Osteocyte (in vitro differentiated cells): ENCODE measurements at regions not wholly inside any gene's neighbourhood (a gene's known extent, or its start where the extent isn't known, plus 50 kb on each side); places are given as distances from the start of the nearest gene placed in this dataset.

ENCODE experiments used
- DNase-seq: peaks from one replicate; pipeline ENCODE4 v3.0.0; 2021; ENCODE audit warnings: mixed read lengths; ENCODE audit not compliant: unreplicated experiment; ENCODE audit errors: extremely low spot score
- H3K27ac Mint-ChIP-seq: one replicate; pipeline ENCODE4 v1.8.0; 2021; ENCODE audit warnings: mild to moderate bottlenecking, mixed read lengths; ENCODE audit not compliant: unreplicated experiment
- H3K27me3 Mint-ChIP-seq: one replicate; pipeline ENCODE4 v1.8.0; 2021; ENCODE audit warnings: mixed read lengths; ENCODE audit not compliant: unreplicated experiment
- H3K36me3 Mint-ChIP-seq: one replicate; pipeline ENCODE4 v1.8.0; 2021; ENCODE audit warnings: mixed read lengths; ENCODE audit not compliant: unreplicated experiment
- H3K4me1 Mint-ChIP-seq: one replicate; pipeline ENCODE4 v1.8.0; 2021; ENCODE audit warnings: mixed read lengths; ENCODE audit not compliant: unreplicated experiment
- H3K4me3 Mint-ChIP-seq: one replicate; pipeline ENCODE4 v1.8.0; 2021; ENCODE audit warnings: mild to moderate bottlenecking, moderate library complexity, mixed read lengths; ENCODE audit not compliant: unreplicated experiment
- H3K9me3 Mint-ChIP-seq: one replicate; pipeline ENCODE4 v1.8.0; 2021; ENCODE audit warnings: mixed read lengths; ENCODE audit not compliant: unreplicated experiment
- CTCF ChIP-seq: fragments of 200-600 bp; sonication (generic); IDR thresholded peaks from 2 replicates; pipeline ENCODE4 v1.5.0; 2021; ENCODE audit warnings: antibody characterized with exemption, mild to moderate bottlenecking, moderate library complexity

GRCh38 chr2:221042926-221043325 is 529.2 kb downstream of the EPHA4 start:
- Mint-ChIP-seq H3K4me1 (no peaks in the 10 kb centered on the region), H3K27ac (no peak overlapping the region), H3K9me3 (peaks cover 3% of the 10 kb centered on the region), H3K4me3 (no peak overlapping the region), H3K36me3 (no peaks in the 10 kb centered on the region), H3K27me3 (no peaks in the 10 kb centered on the region)
- DNase-seq = no peak
- TF ChIP-seq CTCF = no peak

GRCh38 chr2:221044781-221045180 is 527.3 kb downstream of the EPHA4 start:
- Mint-ChIP-seq H3K4me3 (no peak overlapping the region), H3K36me3 (no peaks in the 10 kb centered on the region), H3K27me3 (no peaks in the 10 kb centered on the region), H3K4me1 (no peaks in the 10 kb centered on the region), H3K27ac (no peak overlapping the region), H3K9me3 (peaks cover 3% of the 10 kb centered on the region)
- DNase-seq = no peak
- TF ChIP-seq CTCF = no peak

DNA sequence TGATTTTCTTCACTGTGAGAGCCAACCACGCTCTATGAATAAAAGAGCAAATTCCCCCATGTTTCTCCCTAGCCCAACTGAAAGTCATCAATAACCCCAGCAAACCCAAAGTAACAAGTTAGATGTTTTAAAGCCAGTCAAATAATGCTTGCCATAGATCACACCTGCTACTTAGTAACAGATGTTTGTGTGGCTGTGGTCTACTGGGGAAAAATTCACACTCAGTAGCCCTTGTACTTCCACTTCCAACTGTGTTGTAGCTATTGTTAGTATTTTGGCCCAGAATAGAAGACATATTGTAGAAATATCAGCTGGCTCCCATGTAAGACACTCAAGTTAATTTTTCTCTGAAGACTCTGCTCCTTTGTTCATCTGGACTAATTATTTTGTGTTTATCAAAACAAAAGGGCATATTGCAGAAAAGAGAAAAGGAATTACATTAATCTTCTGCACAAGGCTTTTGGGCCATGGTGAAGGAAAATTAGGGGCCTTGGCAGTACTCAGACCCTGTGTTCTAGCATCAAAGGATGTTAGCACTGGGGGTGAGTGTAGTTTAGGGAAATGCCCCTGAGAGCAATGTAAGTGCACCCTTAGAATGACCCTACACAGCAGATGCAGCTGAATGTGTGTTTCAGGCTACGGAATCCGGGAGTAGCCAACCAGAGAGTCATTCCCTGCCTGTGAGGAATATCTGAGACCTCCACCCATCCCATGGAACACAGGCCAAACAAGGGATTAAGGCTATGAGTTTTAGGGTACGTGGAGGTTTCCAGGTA is 521.9 kb downstream of the EPHA4 start:
- no peak for TF ChIP-seq CTCF
- Mint-ChIP-seq H3K36me3 (no peaks in the 10 kb centered on the region), H3K9me3 (no peaks in the 10 kb centered on the region)

DNA sequence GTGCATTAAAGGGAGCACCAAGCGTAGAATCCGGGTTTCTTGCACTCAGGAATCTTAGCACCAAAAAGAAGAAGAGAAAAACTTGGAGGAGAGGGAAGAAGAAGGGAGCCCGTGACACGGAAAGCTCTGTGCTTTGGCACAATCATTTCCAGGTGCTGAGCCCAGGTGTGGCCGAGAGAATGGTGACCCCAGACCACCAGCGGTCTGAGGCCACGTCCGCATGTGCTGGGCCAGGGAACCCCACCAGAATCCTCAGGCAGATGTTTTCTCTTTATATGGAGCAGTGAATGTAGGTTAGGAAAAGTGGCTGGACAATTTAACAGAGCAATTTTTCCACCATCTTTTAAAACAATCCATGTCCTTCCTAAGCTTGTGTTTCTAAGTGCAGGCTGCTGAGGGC is 520.9 kb downstream of the EPHA4 start:
- Mint-ChIP-seq H3K27ac (no peak overlapping the region), H3K27me3 (no peaks in the 10 kb centered on the region), H3K4me1 (no peaks in the 10 kb centered on the region), H3K4me3 (no peak overlapping the region), H3K36me3 (no peaks in the 10 kb centered on the region), H3K9me3 (no peaks in the 10 kb centered on the region)
- TF ChIP-seq CTCF = no peak
- DNase-seq = no peak

More for the DNA sequence above, 521.9 kb downstream of the EPHA4 start:
- Mint-ChIP-seq H3K27me3 (no peaks in the 10 kb centered on the region), H3K27ac (no peak overlapping the region), H3K4me3 (no peak overlapping the region), H3K4me1 (no peaks in the 10 kb centered on the region)
- DNase-seq = no peak

DNA sequence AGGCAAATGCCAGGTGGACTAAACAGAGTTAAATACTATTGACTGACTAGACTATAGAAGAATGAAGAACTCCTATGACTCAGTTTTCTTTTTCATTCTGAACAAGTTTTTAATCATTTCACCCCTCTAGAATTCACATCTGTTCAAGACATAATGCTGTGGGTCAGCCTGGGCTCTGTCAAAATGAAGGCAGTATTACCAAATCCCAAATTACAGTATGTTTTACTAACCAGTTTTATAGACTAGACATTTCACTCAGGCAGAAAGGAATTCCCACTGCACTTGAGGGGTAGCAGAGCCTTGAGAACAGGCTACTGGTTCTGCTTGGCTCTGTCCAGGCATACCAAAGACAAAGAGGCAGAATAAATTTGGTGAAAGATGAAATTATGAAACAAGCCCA is 511.7 kb downstream of the EPHA4 start:
- no peak overlapping the region for H3K27ac Mint-ChIP-seq
- no peak for DNase-seq
- no peaks in the 10 kb centered on the region for H3K9me3 Mint-ChIP-seq
- H3K4me1 Mint-ChIP-seq = no peaks in the 10 kb centered on the region
- H3K36me3 Mint-ChIP-seq = no peaks in the 10 kb centered on the region
- TF ChIP-seq CTCF = no peak
- H3K4me3 Mint-ChIP-seq = no peak overlapping the region
- H3K27me3 Mint-ChIP-seq = no peaks in the 10 kb centered on the region
